Nephron (organoid): ENCODE measurements at regions not wholly inside any gene's neighbourhood (a gene's known extent, or its start where the extent isn't known, plus 50 kb on each side); places are given as distances from the start of the nearest gene placed in this dataset.

ENCODE experiments used
- H3K27ac Mint-ChIP-seq, 3 experiments: 2 replicates each; pipeline ENCODE4 v1.8.0; 2020; ENCODE audit warnings: mixed read lengths in 3 of 3, mild to moderate bottlenecking in 2 of 3, moderate library complexity in 1 of 3
- H3K27me3 Mint-ChIP-seq: 2 replicates; pipeline ENCODE4 v1.8.0; 2021; ENCODE audit warnings: low read depth, mild to moderate bottlenecking, moderate library complexity, mixed read lengths
- H3K36me3 Mint-ChIP-seq: 2 replicates; pipeline ENCODE4 v1.8.0; 2020; ENCODE audit warnings: low read depth, mixed read lengths
- H3K4me1 Mint-ChIP-seq: 2 replicates; pipeline ENCODE4 v1.8.0; 2020; ENCODE audit warnings: mixed read lengths
- H3K4me3 Mint-ChIP-seq, 3 experiments: 2 replicates each; pipeline ENCODE4 v1.8.0; 2020; ENCODE audit warnings: mild to moderate bottlenecking in 3 of 3, mixed read lengths in 3 of 3, moderate library complexity in 2 of 3
- H3K9me3 Mint-ChIP-seq: 2 replicates; pipeline ENCODE4 v1.8.0; 2020; ENCODE audit warnings: mixed read lengths
- TF ChIP-seq, protein P1 (sequence below), 3 experiments: fragments of 200-600 bp; sonication (generic); IDR thresholded peaks; one replicate each; pipeline ENCODE4 v1.5.0; 2021; ENCODE audit warnings: antibody characterized with exemption in 3 of 3; ENCODE audit not compliant: unreplicated experiment in 3 of 3

DNA sequence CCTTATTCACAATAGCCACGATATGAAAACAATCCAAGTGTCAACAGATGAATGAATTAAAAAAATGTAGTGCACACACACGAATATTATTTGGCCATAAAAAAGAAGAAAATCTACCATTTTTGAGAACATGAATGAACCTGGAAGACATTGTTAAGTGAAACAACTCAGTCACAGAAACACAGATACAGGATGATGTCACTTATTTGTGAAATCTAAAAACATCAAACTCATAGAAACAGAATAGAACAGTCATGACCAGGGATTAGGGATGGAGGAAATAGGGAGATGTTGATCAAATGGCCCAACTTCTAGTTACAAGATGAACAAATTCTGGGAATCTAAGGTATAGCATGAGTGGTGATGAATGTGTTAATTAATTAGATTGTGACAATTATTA, 72.3 kb downstream of the MACIR start:
- H3K27ac Mint-ChIP-seq: no peak overlapping the region
- no peaks in the 10 kb centered on the region for H3K4me1 Mint-ChIP-seq
- H3K27me3 Mint-ChIP-seq: no peaks in the 10 kb centered on the region
- no peak overlapping the region for H3K4me3 Mint-ChIP-seq
- no peaks in the 10 kb centered on the region for H3K36me3 Mint-ChIP-seq
- TF ChIP-seq, protein P1, sequence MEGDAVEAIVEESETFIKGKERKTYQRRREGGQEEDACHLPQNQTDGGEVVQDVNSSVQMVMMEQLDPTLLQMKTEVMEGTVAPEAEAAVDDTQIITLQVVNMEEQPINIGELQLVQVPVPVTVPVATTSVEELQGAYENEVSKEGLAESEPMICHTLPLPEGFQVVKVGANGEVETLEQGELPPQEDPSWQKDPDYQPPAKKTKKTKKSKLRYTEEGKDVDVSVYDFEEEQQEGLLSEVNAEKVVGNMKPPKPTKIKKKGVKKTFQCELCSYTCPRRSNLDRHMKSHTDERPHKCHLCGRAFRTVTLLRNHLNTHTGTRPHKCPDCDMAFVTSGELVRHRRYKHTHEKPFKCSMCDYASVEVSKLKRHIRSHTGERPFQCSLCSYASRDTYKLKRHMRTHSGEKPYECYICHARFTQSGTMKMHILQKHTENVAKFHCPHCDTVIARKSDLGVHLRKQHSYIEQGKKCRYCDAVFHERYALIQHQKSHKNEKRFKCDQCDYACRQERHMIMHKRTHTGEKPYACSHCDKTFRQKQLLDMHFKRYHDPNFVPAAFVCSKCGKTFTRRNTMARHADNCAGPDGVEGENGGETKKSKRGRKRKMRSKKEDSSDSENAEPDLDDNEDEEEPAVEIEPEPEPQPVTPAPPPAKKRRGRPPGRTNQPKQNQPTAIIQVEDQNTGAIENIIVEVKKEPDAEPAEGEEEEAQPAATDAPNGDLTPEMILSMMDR (IDR thresholded peaks at IDR 0.05; ENCODE audit: unreplicated experiment in 3 of 3): no peak
- no peaks in the 10 kb centered on the region for H3K9me3 Mint-ChIP-seq
